Ishikawa (cell line): ENCODE measurements at regions not wholly inside any gene's neighbourhood (a gene's known extent, or its start where the extent isn't known, plus 50 kb on each side); places are given as distances from the start of the nearest gene placed in this dataset.

Experiments used
- EGR1 ChIP-seq: IDR thresholded peaks from 2 replicates; pipeline ENCODE4 v1.6.1; 2012
- EP300 ChIP-seq: IDR thresholded peaks from 2 replicates; pipeline ENCODE4 v1.6.1; 2012; ENCODE audit warnings: borderline replicate concordance
- RAD21 ChIP-seq: IDR thresholded peaks from 2 replicates; pipeline ENCODE4 v1.6.1; 2012; ENCODE audit warnings: low read depth
- TAF1 ChIP-seq: IDR thresholded peaks from 2 replicates; pipeline ENCODE4 v1.6.1; 2012; ENCODE audit warnings: low read depth, mild to moderate bottlenecking
- YY1 ChIP-seq: IDR thresholded peaks from 2 replicates; pipeline ENCODE4 v1.6.1; 2012; ENCODE audit warnings: low read depth
- TF ChIP-seq, protein P1 (sequence below): IDR thresholded peaks from 2 replicates; pipeline ENCODE4 v1.6.1; 2012
- TF ChIP-seq, protein P2 (sequence below): IDR thresholded peaks from 2 replicates; pipeline ENCODE4 v1.6.1; 2012

GRCh38 chr20:22915512-22915911 lies 119.6 kb upstream of the SSTR4 start:
- no peak for TF ChIP-seq YY1
- no peak for TF ChIP-seq TAF1
- no peak for TF ChIP-seq EGR1
- TF ChIP-seq EP300 = no peak
- TF ChIP-seq, protein P1, sequence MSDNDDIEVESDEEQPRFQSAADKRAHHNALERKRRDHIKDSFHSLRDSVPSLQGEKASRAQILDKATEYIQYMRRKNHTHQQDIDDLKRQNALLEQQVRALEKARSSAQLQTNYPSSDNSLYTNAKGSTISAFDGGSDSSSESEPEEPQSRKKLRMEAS = no peak
- no peak for TF ChIP-seq RAD21
- TF ChIP-seq, protein P2, sequence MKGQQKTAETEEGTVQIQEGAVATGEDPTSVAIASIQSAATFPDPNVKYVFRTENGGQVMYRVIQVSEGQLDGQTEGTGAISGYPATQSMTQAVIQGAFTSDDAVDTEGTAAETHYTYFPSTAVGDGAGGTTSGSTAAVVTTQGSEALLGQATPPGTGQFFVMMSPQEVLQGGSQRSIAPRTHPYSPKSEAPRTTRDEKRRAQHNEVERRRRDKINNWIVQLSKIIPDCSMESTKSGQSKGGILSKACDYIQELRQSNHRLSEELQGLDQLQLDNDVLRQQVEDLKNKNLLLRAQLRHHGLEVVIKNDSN = no peak
